DND-41 (cell line): ENCODE measurements at regions not wholly inside any gene's neighbourhood (a gene's known extent, or its start where the extent isn't known, plus 50 kb on each side); places are given as distances from the start of the nearest gene placed in this dataset.

Experiments
- ATAC-seq: fragments of 200-7000 bp; cut with Tn5 transposase; 3 replicates; pipeline ENCODE4 v1.9.1; 2021; ENCODE audit warnings: low read depth; ENCODE audit not compliant: insufficient read depth
- DNase-seq: peaks from one replicate; pipeline ENCODE4 v3.0.0-alpha.2; 2020
- H2AFZ ChIP-seq: 2 replicates; pipeline ENCODE4 v1.6.0; 2012; ENCODE audit warnings: low read depth, low read length
- H3K27ac ChIP-seq: 2 replicates; pipeline ENCODE4 v1.5.1; 2012; ENCODE audit warnings: low read length, inconsistent platforms
- H3K27me3 ChIP-seq: fragments of 200-600 bp; sonication (generic); 2 replicates; pipeline ENCODE4 v1.6.0; 2012; ENCODE audit warnings: low read length, mild to moderate bottlenecking, inconsistent platforms; ENCODE audit not compliant: insufficient read depth, poor library complexity
- H3K36me3 ChIP-seq: 2 replicates; pipeline ENCODE4 v1.5.1; 2012; ENCODE audit warnings: low read length, inconsistent platforms; ENCODE audit not compliant: insufficient read depth
- H3K4me1 ChIP-seq: 2 replicates; pipeline ENCODE4 v1.5.1; 2012; ENCODE audit warnings: mild to moderate bottlenecking, low read length; ENCODE audit not compliant: insufficient read depth
- H3K4me2 ChIP-seq: 2 replicates; pipeline ENCODE4 v1.6.0; 2012; ENCODE audit warnings: mild to moderate bottlenecking, moderate library complexity, low read length, inconsistent platforms; ENCODE audit not compliant: insufficient read depth
- H3K4me3 ChIP-seq, 2 experiments: fragments of 200-600 bp in 1 of 2; shearing (Covaris generic) in 1 of 2; 2 replicates each; pipeline ENCODE4 v1.5.1; 2012 to 2016; ENCODE audit warnings: inconsistent platforms in 2 of 2, low read length in 2 of 2, mild to moderate bottlenecking in 2 of 2, low read depth in 1 of 2, moderate library complexity in 1 of 2
- H3K79me2 ChIP-seq: 2 replicates; pipeline ENCODE4 v1.6.0; 2012; ENCODE audit warnings: low read length, inconsistent platforms; ENCODE audit not compliant: insufficient read depth
- H3K9ac ChIP-seq: 2 replicates; pipeline ENCODE4 v1.6.0; 2012; ENCODE audit warnings: low read depth, mild to moderate bottlenecking, inconsistent platforms, low read length, moderate library complexity
- H3K9me3 ChIP-seq: 2 replicates; pipeline ENCODE4 v1.5.1; 2012; ENCODE audit warnings: low read length, moderate library complexity, mild to moderate bottlenecking, inconsistent platforms; ENCODE audit not compliant: insufficient read depth, severe bottlenecking
- H4K20me1 ChIP-seq: 2 replicates; pipeline ENCODE4 v1.6.0; 2012; ENCODE audit warnings: low read length; ENCODE audit not compliant: insufficient read depth
- CTCF ChIP-seq: IDR thresholded peaks from 2 replicates; pipeline ENCODE4 v1.5.1; 2012; ENCODE audit warnings: borderline replicate concordance, low read length, moderate library complexity, mild to moderate bottlenecking; ENCODE audit not compliant: poor library complexity, severe bottlenecking; ENCODE audit errors: extremely low read depth
- EZH2 ChIP-seq: IDR thresholded peaks from 3 replicates; pipeline ENCODE4 v1.6.1; 2012; ENCODE audit warnings: borderline replicate concordance, low read depth, mild to moderate bottlenecking, moderate library complexity, low read length, inconsistent platforms; ENCODE audit not compliant: severe bottlenecking

GRCh38 chr3:80063535-80063934, 295.7 kb upstream of the ROBO1 start:
- no peak for DNase-seq
- no peak overlapping the region for H3K9ac ChIP-seq
- H3K4me3 ChIP-seq, result no peak overlapping the region
- H3K9me3 ChIP-seq, result no peaks in the 10 kb centered on the region
- H3K79me2 ChIP-seq, result no peaks in the 10 kb centered on the region
- no peaks in the 10 kb centered on the region for H3K4me1 ChIP-seq
- H3K4me2 ChIP-seq, result no peak overlapping the region
- H3K36me3 ChIP-seq, result no peaks in the 10 kb centered on the region
- no peaks in the 10 kb centered on the region for H3K27me3 ChIP-seq
- no peak overlapping the region for H3K27ac ChIP-seq
- no peak for ATAC-seq
- H4K20me1 ChIP-seq, result no peaks in the 10 kb centered on the region
- H2AFZ ChIP-seq, result no peak overlapping the region
- TF ChIP-seq CTCF (no peak), EZH2 (no peak)

GRCh38 chr3:80060664-80061063, 292.9 kb upstream of the ROBO1 start:
- TF ChIP-seq EZH2 (no peak), CTCF (no peak)
- no peaks in the 10 kb centered on the region for H3K79me2 ChIP-seq
- no peak overlapping the region for H3K27ac ChIP-seq
- H3K4me2 ChIP-seq, result no peak overlapping the region
- no peaks in the 10 kb centered on the region for H3K36me3 ChIP-seq
- H3K9me3 ChIP-seq, result no peaks in the 10 kb centered on the region
- H2AFZ ChIP-seq, result no peak overlapping the region
- H4K20me1 ChIP-seq, result no peaks in the 10 kb centered on the region
- no peaks in the 10 kb centered on the region for H3K4me1 ChIP-seq
- ATAC-seq (no peak), DNase-seq (no peak)
- no peak overlapping the region for H3K9ac ChIP-seq
- H3K4me3 ChIP-seq, result no peak overlapping the region
- H3K27me3 ChIP-seq, result no peaks in the 10 kb centered on the region

- DNase-seq, result no peak
- Histone ChIP-seq H2AFZ (no peak overlapping the region), H3K4me1 (no peaks in the 10 kb centered on the region), H3K36me3 (no peaks in the 10 kb centered on the region), H3K4me3 (no peak overlapping the region), H3K4me2 (no peak overlapping the region), H3K27ac (no peak overlapping the region), H3K9ac (no peak overlapping the region), H3K79me2 (no peaks in the 10 kb centered on the region), H3K9me3 (no peaks in the 10 kb centered on the region), H4K20me1 (no peaks in the 10 kb centered on the region), H3K27me3 (no peaks in the 10 kb centered on the region)
- no peak for ATAC-seq
- TF ChIP-seq CTCF, result no peak
- TF ChIP-seq EZH2, result no peak
These were observed 287.5 kb upstream of the ROBO1 start for GRCh38 chr3:80055306-80055705.

- ATAC-seq, result no peak
These were observed 284.5 kb upstream of the ROBO1 start for GRCh38 chr3:80052271-80052670.

More at GRCh38 chr3:80052271-80052670, 284.5 kb upstream of the ROBO1 start:
- H3K4me1 ChIP-seq, result no peaks in the 10 kb centered on the region
- H3K9me3 ChIP-seq, result no peaks in the 10 kb centered on the region
- no peaks in the 10 kb centered on the region for H3K36me3 ChIP-seq
- H3K79me2 ChIP-seq, result no peaks in the 10 kb centered on the region
- no peak for DNase-seq
- no peak overlapping the region for H3K27ac ChIP-seq
- H3K4me3 ChIP-seq, result no peak overlapping the region
- H3K9ac ChIP-seq, result no peak overlapping the region
- TF ChIP-seq EZH2 (no peak), CTCF (no peak)
- H3K27me3 ChIP-seq, result no peaks in the 10 kb centered on the region
- H2AFZ ChIP-seq, result no peak overlapping the region
- no peaks in the 10 kb centered on the region for H4K20me1 ChIP-seq
- H3K4me2 ChIP-seq, result no peak overlapping the region
